ENCODE measurements at regions not wholly inside any gene's neighbourhood (a gene's known extent, or its start where the extent isn't known, plus 50 kb on each side); places are given as distances from the start of the nearest gene placed in this dataset.

DNA sequence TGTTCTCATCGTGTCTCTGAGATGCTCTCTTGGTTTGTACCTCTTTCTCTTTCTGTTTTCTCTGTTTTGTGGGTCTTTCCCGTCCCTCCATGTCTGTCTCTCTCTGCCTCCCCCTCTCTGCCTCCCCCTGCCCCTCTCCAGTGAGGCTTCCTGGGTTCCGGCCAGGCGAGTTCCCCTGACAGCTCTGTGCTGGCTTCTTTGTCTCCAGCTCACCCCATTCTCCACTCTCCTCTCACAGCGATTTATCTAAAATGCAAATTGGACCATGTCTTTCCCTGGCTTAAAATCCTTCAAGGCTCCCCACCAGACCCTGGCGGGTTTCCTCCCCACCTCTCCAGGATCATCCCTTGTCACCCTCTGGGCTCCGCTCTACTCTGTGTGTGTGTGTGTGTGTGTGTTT lies 202.4 kb upstream of the POU3F1 start:
- Histone ChIP-seq H4K20me1 (ENCODE audit: insufficient read depth) (no peaks in the 10 kb centered on the region), H3K9me3 (ENCODE audit: low read length) (no peaks in the 10 kb centered on the region), H3K36me3 (ENCODE audit: insufficient read depth, low read length) (no peaks in the 10 kb centered on the region), H3K9ac (ENCODE audit: low read length) (no peak overlapping the region), H3F3A (ENCODE audit: insufficient read depth, low read length, poor library complexity, severe bottlenecking) (peaks cover 1% of the 10 kb centered on the region), H3K27ac (ENCODE audit: low read length) (peak overlapping the region; percentile 33), H3K79me2 (replicated peaks; ENCODE audit: insufficient read depth, low read length) (no peaks in the 10 kb centered on the region), H3K9me2 (ENCODE audit: insufficient read depth, low read length) (no peaks in the 10 kb centered on the region), H3K27me3 (ENCODE audit: insufficient read depth, low read depth, low read length) (no peaks in the 10 kb centered on the region), H2AFZ (ENCODE audit: low read depth, low read length) (no peak overlapping the region), H3K4me2 (ENCODE audit: low read length) (no peak overlapping the region), H3K4me3 (ENCODE audit: low read length) (no peak overlapping the region)
- TF ChIP-seq POLR2AphosphoS5 (IDR thresholded peaks at IDR 0.05) (no peak), EZH2 (IDR thresholded peaks at IDR 0.05; ENCODE audit: borderline replicate concordance, insufficient read depth, low read length, poor library complexity, severe bottlenecking) (no peak), MXI1 (conservative IDR thresholded peaks at IDR 0.05; ENCODE audit: poor library complexity, severe bottlenecking) (no peak), RAD21 (conservative IDR thresholded peaks at IDR 0.05) (no peak), EP300 (conservative IDR thresholded peaks at IDR 0.05; ENCODE audit: poor library complexity, severe bottlenecking) (no peak)
- TF ChIP-seq, protein P1, sequence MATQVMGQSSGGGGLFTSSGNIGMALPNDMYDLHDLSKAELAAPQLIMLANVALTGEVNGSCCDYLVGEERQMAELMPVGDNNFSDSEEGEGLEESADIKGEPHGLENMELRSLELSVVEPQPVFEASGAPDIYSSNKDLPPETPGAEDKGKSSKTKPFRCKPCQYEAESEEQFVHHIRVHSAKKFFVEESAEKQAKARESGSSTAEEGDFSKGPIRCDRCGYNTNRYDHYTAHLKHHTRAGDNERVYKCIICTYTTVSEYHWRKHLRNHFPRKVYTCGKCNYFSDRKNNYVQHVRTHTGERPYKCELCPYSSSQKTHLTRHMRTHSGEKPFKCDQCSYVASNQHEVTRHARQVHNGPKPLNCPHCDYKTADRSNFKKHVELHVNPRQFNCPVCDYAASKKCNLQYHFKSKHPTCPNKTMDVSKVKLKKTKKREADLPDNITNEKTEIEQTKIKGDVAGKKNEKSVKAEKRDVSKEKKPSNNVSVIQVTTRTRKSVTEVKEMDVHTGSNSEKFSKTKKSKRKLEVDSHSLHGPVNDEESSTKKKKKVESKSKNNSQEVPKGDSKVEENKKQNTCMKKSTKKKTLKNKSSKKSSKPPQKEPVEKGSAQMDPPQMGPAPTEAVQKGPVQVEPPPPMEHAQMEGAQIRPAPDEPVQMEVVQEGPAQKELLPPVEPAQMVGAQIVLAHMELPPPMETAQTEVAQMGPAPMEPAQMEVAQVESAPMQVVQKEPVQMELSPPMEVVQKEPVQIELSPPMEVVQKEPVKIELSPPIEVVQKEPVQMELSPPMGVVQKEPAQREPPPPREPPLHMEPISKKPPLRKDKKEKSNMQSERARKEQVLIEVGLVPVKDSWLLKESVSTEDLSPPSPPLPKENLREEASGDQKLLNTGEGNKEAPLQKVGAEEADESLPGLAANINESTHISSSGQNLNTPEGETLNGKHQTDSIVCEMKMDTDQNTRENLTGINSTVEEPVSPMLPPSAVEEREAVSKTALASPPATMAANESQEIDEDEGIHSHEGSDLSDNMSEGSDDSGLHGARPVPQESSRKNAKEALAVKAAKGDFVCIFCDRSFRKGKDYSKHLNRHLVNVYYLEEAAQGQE (IDR thresholded peaks at IDR 0.05; ENCODE audit: borderline replicate concordance) = no peak
- TF ChIP-seq, protein P2, sequence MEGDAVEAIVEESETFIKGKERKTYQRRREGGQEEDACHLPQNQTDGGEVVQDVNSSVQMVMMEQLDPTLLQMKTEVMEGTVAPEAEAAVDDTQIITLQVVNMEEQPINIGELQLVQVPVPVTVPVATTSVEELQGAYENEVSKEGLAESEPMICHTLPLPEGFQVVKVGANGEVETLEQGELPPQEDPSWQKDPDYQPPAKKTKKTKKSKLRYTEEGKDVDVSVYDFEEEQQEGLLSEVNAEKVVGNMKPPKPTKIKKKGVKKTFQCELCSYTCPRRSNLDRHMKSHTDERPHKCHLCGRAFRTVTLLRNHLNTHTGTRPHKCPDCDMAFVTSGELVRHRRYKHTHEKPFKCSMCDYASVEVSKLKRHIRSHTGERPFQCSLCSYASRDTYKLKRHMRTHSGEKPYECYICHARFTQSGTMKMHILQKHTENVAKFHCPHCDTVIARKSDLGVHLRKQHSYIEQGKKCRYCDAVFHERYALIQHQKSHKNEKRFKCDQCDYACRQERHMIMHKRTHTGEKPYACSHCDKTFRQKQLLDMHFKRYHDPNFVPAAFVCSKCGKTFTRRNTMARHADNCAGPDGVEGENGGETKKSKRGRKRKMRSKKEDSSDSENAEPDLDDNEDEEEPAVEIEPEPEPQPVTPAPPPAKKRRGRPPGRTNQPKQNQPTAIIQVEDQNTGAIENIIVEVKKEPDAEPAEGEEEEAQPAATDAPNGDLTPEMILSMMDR (IDR thresholded peaks at IDR 0.05; ENCODE audit: poor library complexity, severe bottlenecking) = no peak

DNA sequence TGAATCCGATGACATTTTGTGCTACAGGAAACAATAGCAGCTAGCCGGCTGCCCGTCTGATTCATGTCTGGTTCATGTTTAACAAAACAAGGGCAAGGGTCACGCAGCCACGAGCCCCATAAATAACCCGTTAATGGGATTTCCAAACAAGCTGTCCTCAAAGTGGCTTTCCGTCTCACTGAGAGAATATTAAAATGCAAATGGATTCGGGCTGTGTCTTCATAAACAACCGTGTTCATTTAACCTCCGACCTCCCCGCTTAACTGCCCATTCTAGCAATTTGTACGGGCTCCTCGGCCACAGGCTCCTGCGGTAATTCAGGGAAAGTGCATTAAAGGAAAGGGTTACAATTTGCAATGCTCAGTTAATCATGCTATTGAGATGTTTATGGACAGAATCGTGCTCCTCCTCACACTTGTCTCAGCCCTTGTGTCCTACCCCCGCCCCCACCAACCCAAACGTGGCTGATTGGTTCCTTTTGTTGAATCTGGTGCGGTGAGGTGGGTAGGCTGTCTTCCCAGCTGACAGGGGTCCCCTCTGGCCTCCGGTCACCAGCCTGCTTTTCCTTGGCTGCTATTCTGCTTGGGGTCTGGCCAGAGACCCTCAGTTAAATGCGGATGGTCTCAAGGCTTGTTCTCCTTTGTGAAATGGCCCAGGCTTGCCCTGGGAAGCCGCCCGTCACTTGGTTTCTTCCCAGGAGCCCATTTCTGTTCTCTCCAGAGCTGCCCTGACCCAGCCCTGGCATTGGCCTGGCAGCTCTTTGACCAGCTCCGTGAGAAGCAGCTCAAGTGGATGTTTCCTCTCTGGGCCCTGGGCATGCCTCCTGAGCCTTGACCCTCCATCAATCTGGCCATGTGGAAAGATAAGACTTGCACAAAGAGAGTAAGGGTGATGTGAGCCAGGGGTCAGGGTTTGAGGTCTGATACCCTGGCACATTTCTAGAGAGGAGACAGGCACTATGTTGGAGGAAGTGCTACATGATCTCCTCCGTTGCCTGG lies 200.7 kb upstream of the POU3F1 start:
- Histone ChIP-seq H3K79me2 (replicated peaks; ENCODE audit: insufficient read depth, low read length) (no peaks in the 10 kb centered on the region), H3F3A (ENCODE audit: insufficient read depth, low read length, poor library complexity, severe bottlenecking) (peaks cover 4% of the 10 kb centered on the region), H3K4me3 (ENCODE audit: low read length) (no peak overlapping the region), H4K20me1 (ENCODE audit: insufficient read depth) (no peaks in the 10 kb centered on the region), H3K27me3 (ENCODE audit: insufficient read depth, low read depth, low read length) (no peaks in the 10 kb centered on the region), H3K9ac (ENCODE audit: low read length) (no peak overlapping the region), H3K4me2 (ENCODE audit: low read length) (no peak overlapping the region), H3K9me3 (ENCODE audit: low read length) (no peaks in the 10 kb centered on the region), H3K36me3 (ENCODE audit: insufficient read depth, low read length) (no peaks in the 10 kb centered on the region), H3K27ac (ENCODE audit: low read length) (no peak overlapping the region), H2AFZ (ENCODE audit: low read depth, low read length) (no peak overlapping the region), H3K9me2 (ENCODE audit: insufficient read depth, low read length) (no peaks in the 10 kb centered on the region)
- TF ChIP-seq, protein P1 (IDR thresholded peaks at IDR 0.05; ENCODE audit: borderline replicate concordance) = no peak
- TF ChIP-seq TAF1 (IDR thresholded peaks at IDR 0.05; ENCODE audit: low read depth) = no peak
- no peak for TF ChIP-seq POLR2AphosphoS5 (IDR thresholded peaks at IDR 0.05)
- no peak for TF ChIP-seq RAD21 (conservative IDR thresholded peaks at IDR 0.05)

All from neural cell (in vitro differentiated cells).